ENCODE measurements at regions not wholly inside any gene's neighbourhood (a gene's known extent, or its start where the extent isn't known, plus 50 kb on each side); places are given as distances from the start of the nearest gene placed in this dataset.
"Not testable (repeated sequence)": the region's sequence is repeated elsewhere in the genome, so short reads cannot be mapped to it uniquely, and the experiment has no call there.

GRCh38 chr2:111251711-111252110 is 131.0 kb downstream of the BCL2L11 start:
- in situ Hi-C loops (cut with HindIII; ENCODE audit: low pct_unique_long_range_greater_than_20kb, low sequenced_read_pairs) = no loop called here
- Histone ChIP-seq H3K36me3 (ENCODE audit: control insufficient read depth, insufficient read depth, low read length) (no peaks in the 10 kb centered on the region), H3K9me3 (ENCODE audit: control insufficient read depth, insufficient read depth, low read depth, low read length) (0 out of 2 replicates have a peak, but pooled peaks cover 3% of the 10 kb centered on the region), H3K4me3 (ENCODE audit: low read depth in 2 of 2, low read length in 2 of 2) (no peak overlapping the region), H3K4me1 (ENCODE audit: control insufficient read depth, insufficient read depth, low read length) (no peaks in the 10 kb centered on the region), H3K27me3 (ENCODE audit: control insufficient read depth, insufficient read depth, low read length) (no peaks in the 10 kb centered on the region), H3K27ac (ENCODE audit: low read length) (no peak overlapping the region)
- no peak for ATAC-seq
- BruUV-seq (replicated peaks) = no TSS peak
- ChIA-PET POLR2A (no interaction called here), CTCF (no interaction called here)
- TF ChIP-seq CTCF (IDR thresholded peaks at IDR 0.05) (no peak), TCF7L2 (IDR thresholded peaks at IDR 0.05; ENCODE audit: low read depth, low read length) (no peak), REST (IDR thresholded peaks at IDR 0.05; ENCODE audit: insufficient read depth in 1 of 2, low read depth in 2 of 2, low read length in 1 of 2) (no peak), POLR2AphosphoS5 (IDR thresholded peaks at IDR 0.05; ENCODE audit: low read depth, low read length) (no peak), SIN3A (IDR thresholded peaks at IDR 0.05; ENCODE audit: borderline replicate concordance, insufficient read depth, low read depth, low read length) (no peak)
- no peak for DNase-seq (ENCODE audit: low read depth, low spot score)
- intact Hi-C loops (cut with micrococcal nuclease; ENCODE audit: unreplicated experiment) = no loop called here

- in situ Hi-C loops (cut with HindIII; ENCODE audit: low pct_unique_long_range_greater_than_20kb, low sequenced_read_pairs) = no loop called here
- no peak for TF ChIP-seq TCF7L2 (IDR thresholded peaks at IDR 0.05; ENCODE audit: low read depth, low read length)
- no peak for TF ChIP-seq SIN3A (IDR thresholded peaks at IDR 0.05; ENCODE audit: borderline replicate concordance, insufficient read depth, low read depth, low read length)
- TF ChIP-seq REST (IDR thresholded peaks at IDR 0.05; ENCODE audit: insufficient read depth in 1 of 2, low read depth in 2 of 2, low read length in 1 of 2) = no peak
- no peak for TF ChIP-seq POLR2AphosphoS5 (IDR thresholded peaks at IDR 0.05; ENCODE audit: low read depth, low read length)
- no peak for TF ChIP-seq CTCF (IDR thresholded peaks at IDR 0.05)
- Histone ChIP-seq H3K4me1 (ENCODE audit: control insufficient read depth, insufficient read depth, low read length) (no peaks in the 10 kb centered on the region), H3K4me3 (ENCODE audit: low read depth in 2 of 2, low read length in 2 of 2) (no peak overlapping the region), H3K27ac (ENCODE audit: low read length) (no peak overlapping the region), H3K27me3 (ENCODE audit: control insufficient read depth, insufficient read depth, low read length) (no peaks in the 10 kb centered on the region), H3K9me3 (ENCODE audit: control insufficient read depth, insufficient read depth, low read depth, low read length) (0 out of 2 replicates have a peak, but pooled peaks cover 3% of the 10 kb centered on the region), H3K36me3 (ENCODE audit: control insufficient read depth, insufficient read depth, low read length) (no peaks in the 10 kb centered on the region)
- intact Hi-C loops (cut with micrococcal nuclease; ENCODE audit: unreplicated experiment) = no loop called here
- DNase-seq (ENCODE audit: low read depth, low spot score) (no peak), ATAC-seq (no peak)
- no TSS peak for BruUV-seq (replicated peaks)
- ChIA-PET POLR2A (no interaction called here), CTCF (no interaction called here)
These were observed 131.7 kb downstream of the BCL2L11 start for GRCh38 chr2:111252436-111252835.

GRCh38 chr2:111254916-111255315 is 134.2 kb downstream of the BCL2L11 start:
- H3K27ac ChIP-seq (ENCODE audit: low read length); POLR2A ChIA-PET; BruUV-seq (replicated peaks); ATAC-seq; DNase-seq (ENCODE audit: low read depth, low spot score); in situ Hi-C loops (cut with HindIII; ENCODE audit: low pct_unique_long_range_greater_than_20kb, low sequenced_read_pairs); intact Hi-C loops (cut with micrococcal nuclease; ENCODE audit: unreplicated experiment); H3K9me3 ChIP-seq (ENCODE audit: control insufficient read depth, insufficient read depth, low read depth, low read length); CTCF ChIA-PET; H3K4me1 ChIP-seq (ENCODE audit: control insufficient read depth, insufficient read depth, low read length); H3K27me3 ChIP-seq (ENCODE audit: control insufficient read depth, insufficient read depth, low read length); H3K4me3 ChIP-seq (ENCODE audit: low read depth in 2 of 2, low read length in 2 of 2); H3K36me3 ChIP-seq (ENCODE audit: control insufficient read depth, insufficient read depth, low read length): not testable (repeated sequence)

GRCh38 chr2:111256628-111257027 is 135.9 kb downstream of the BCL2L11 start:
- BruUV-seq (replicated peaks); H3K4me3 ChIP-seq (ENCODE audit: low read depth in 2 of 2, low read length in 2 of 2); H3K27me3 ChIP-seq (ENCODE audit: control insufficient read depth, insufficient read depth, low read length); H3K4me1 ChIP-seq (ENCODE audit: control insufficient read depth, insufficient read depth, low read length); DNase-seq (ENCODE audit: low read depth, low spot score); H3K36me3 ChIP-seq (ENCODE audit: control insufficient read depth, insufficient read depth, low read length); ATAC-seq; H3K9me3 ChIP-seq (ENCODE audit: control insufficient read depth, insufficient read depth, low read depth, low read length); CTCF ChIA-PET; in situ Hi-C loops (cut with HindIII; ENCODE audit: low pct_unique_long_range_greater_than_20kb, low sequenced_read_pairs); intact Hi-C loops (cut with micrococcal nuclease; ENCODE audit: unreplicated experiment); POLR2A ChIA-PET; H3K27ac ChIP-seq (ENCODE audit: low read length): not testable (repeated sequence)
